ENCODE measurements at regions not wholly inside any gene's neighbourhood (a gene's known extent, or its start where the extent isn't known, plus 50 kb on each side); places are given as distances from the start of the nearest gene placed in this dataset.
"Not testable (repeated sequence)": the region's sequence is repeated elsewhere in the genome, so short reads cannot be mapped to it uniquely, and the experiment has no call there.

DNA sequence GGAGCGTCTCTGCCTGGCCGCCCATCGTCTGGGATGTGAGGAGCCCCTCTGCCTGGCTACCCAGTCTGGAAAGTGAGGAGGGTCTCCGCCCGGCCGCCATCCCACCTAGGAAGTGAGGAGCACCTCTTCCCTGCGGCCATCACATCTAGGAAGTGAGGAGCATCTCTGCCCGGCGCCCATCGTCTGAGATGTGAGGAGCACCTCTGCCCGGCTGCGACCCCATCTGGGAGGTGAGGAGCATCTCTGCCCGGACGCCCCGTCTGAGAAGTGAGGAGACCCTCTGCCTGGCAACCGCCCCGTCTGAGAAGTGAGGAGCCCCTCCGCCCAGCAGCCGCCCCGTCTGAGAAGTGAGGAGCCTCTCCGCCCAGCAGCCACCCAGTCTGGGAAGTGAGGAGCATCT lies 84.5 kb downstream of the IDS start:
- H3K27ac ChIP-seq (ENCODE audit: low read depth in 1 of 2, low read length in 2 of 2); H3K36me3 ChIP-seq (ENCODE audit: control insufficient read depth in 1 of 2, insufficient read depth in 2 of 2, low read length in 1 of 2); intact Hi-C loops (cut with DNase I); H3K4me1 ChIP-seq (ENCODE audit: control insufficient read depth in 1 of 2, insufficient read depth in 2 of 2, low read length in 2 of 2); DNase-seq; H3K27me3 ChIP-seq (ENCODE audit: control insufficient read depth in 1 of 2, insufficient read depth in 2 of 2, low read length in 1 of 2); H3K9me3 ChIP-seq (ENCODE audit: control insufficient read depth, low read length); H3K4me3 ChIP-seq (ENCODE audit: low read length in 2 of 2); ATAC-seq (ENCODE audit: low FRiP score): not testable (repeated sequence)
- 96 to 97% methylated on average over 11 to 17 of the region's 21 CpGs for WGBS, 2 donors

DNA sequence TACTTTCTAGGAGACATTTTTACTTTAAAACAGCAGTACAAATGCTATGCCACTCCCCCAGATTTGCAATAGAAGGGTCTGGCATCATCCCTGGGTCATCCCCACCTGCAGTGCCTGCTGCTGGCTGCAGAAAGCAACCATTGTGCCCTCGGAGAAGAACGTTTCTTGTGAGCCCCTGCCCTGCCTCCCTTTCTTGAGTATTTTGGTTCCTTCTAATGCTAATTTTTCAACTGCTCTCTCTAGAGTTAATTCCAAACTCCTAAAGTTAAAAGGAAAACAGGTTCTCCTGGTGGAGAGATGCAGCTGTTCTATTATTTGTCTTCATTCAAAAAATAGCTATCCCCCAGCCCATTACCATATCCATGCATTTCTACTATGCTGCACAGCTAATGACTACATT lies 107.1 kb downstream of the IDS start:
- WGBS, 2 donors = 16 to 23% methylated on average over 2 of the region's 2 CpGs
- ATAC-seq (ENCODE audit: low FRiP score) = no peak
- intact Hi-C loops (cut with DNase I) = no loop called here

DNA sequence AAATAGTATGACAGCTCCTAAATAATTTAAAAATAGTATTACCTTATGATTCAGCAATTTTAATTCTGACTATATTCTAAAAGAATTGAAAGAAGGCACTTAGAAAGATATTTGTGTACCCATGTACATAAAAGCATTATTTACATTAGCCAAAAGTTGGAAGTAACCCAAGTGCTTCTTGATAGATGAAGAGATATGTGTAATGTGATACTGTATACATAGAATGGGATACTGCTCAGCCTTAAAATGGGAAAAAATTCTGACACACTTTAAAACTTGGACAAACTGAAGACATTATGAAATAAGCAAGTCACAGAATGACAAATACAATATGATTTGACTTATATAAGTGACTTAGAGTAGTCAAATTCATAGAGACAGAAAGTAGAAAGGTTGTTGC lies 112.2 kb downstream of the IDS start:
- no peak for ATAC-seq (ENCODE audit: low FRiP score)
- Histone ChIP-seq H3K4me1 (ENCODE audit: control insufficient read depth in 1 of 2, insufficient read depth in 2 of 2, low read length in 2 of 2) (no peaks in the 10 kb centered on the region), H3K27me3 (ENCODE audit: control insufficient read depth in 1 of 2, insufficient read depth in 2 of 2, low read length in 1 of 2) (no peaks in the 10 kb centered on the region), H3K9me3 (ENCODE audit: control insufficient read depth, low read length) (no peaks in the 10 kb centered on the region), H3K36me3 (ENCODE audit: control insufficient read depth in 1 of 2, insufficient read depth in 2 of 2, low read length in 1 of 2) (no peaks in the 10 kb centered on the region), H3K4me3 (ENCODE audit: low read length in 2 of 2) (no peak overlapping the region), H3K27ac (ENCODE audit: low read depth in 1 of 2, low read length in 2 of 2) (no peak overlapping the region)
- intact Hi-C loops (cut with DNase I) = no loop called here
- no peak for DNase-seq

More for the DNA sequence above, 107.1 kb downstream of the IDS start:
- no peak overlapping the region for H3K27ac ChIP-seq (ENCODE audit: low read depth in 1 of 2, low read length in 2 of 2)
- no peaks in the 10 kb centered on the region for H3K27me3 ChIP-seq (ENCODE audit: control insufficient read depth in 1 of 2, insufficient read depth in 2 of 2, low read length in 1 of 2)
- no peaks in the 10 kb centered on the region for H3K9me3 ChIP-seq (ENCODE audit: control insufficient read depth, low read length)
- no peaks in the 10 kb centered on the region for H3K36me3 ChIP-seq (ENCODE audit: control insufficient read depth in 1 of 2, insufficient read depth in 2 of 2, low read length in 1 of 2)
- DNase-seq = no peak
- no peak overlapping the region for H3K4me3 ChIP-seq (ENCODE audit: low read length in 2 of 2)
- no peaks in the 10 kb centered on the region for H3K4me1 ChIP-seq (ENCODE audit: control insufficient read depth in 1 of 2, insufficient read depth in 2 of 2, low read length in 2 of 2)

DNA sequence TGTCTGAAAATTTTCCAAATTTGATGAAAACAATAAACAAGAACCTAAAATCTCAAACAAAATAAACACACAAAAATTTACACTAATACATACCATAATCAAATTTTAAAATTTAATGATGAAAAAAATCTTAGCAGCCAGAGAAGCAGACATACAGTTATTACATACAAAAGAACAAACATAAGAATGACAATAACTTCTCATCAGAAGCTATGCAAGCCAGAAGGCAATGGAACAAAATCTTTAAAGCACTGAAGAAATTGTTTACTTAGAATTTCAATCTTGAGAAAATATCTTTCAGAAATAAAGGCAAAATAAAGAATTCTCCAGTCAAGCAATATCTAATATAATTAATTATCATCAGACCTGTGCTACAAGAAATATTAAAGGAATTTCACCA lies 121.3 kb downstream of the IDS start:
- no peaks in the 10 kb centered on the region for H3K36me3 ChIP-seq (ENCODE audit: control insufficient read depth in 1 of 2, insufficient read depth in 2 of 2, low read length in 1 of 2)
- no peak overlapping the region for H3K27ac ChIP-seq (ENCODE audit: low read depth in 1 of 2, low read length in 2 of 2)
- H3K27me3 ChIP-seq (ENCODE audit: control insufficient read depth in 1 of 2, insufficient read depth in 2 of 2, low read length in 1 of 2) = no peaks in the 10 kb centered on the region
- no peaks in the 10 kb centered on the region for H3K4me1 ChIP-seq (ENCODE audit: control insufficient read depth in 1 of 2, insufficient read depth in 2 of 2, low read length in 2 of 2)
- H3K9me3 ChIP-seq (ENCODE audit: control insufficient read depth, low read length) = no peaks in the 10 kb centered on the region
- DNase-seq (no peak), ATAC-seq (ENCODE audit: low FRiP score) (no peak)
- intact Hi-C loops (cut with DNase I) = no loop called here
- no peak overlapping the region for H3K4me3 ChIP-seq (ENCODE audit: low read length in 2 of 2)

DNA sequence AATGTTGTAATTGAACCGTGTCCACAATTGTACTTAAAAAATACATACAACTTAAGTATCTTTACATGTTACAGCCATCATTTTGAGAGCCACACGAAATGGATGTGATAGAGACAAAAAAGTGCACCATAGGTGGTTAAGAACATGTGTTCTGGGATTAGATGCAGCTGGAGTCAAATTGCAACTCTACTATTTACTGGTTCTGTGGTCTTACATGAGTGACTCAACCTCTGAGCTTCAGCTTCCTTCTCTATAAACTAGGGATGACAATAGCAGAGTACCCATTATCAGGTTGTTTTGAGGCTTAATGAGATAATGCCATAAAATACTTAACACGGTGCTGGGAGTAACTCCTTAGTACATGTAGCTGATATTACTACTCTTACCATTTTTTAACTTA lies 130.4 kb downstream of the IDS start:
- 62 to 69% methylated on average over 3 of the region's 3 CpGs for WGBS, 2 donors
- H3K36me3 ChIP-seq (ENCODE audit: control insufficient read depth in 1 of 2, insufficient read depth in 2 of 2, low read length in 1 of 2) = no peaks in the 10 kb centered on the region
- H3K4me3 ChIP-seq (ENCODE audit: low read length in 2 of 2) = no peak overlapping the region
- H3K4me1 ChIP-seq (ENCODE audit: control insufficient read depth in 1 of 2, insufficient read depth in 2 of 2, low read length in 2 of 2) = no peaks in the 10 kb centered on the region
- peaks cover 1% of the 10 kb centered on the region for H3K9me3 ChIP-seq (ENCODE audit: control insufficient read depth, low read length)
- intact Hi-C loops (cut with DNase I) = no loop called here
- DNase-seq (no peak), ATAC-seq (ENCODE audit: low FRiP score) (no peak)
- H3K27ac ChIP-seq (ENCODE audit: low read depth in 1 of 2, low read length in 2 of 2) = no peak overlapping the region
- no peaks in the 10 kb centered on the region for H3K27me3 ChIP-seq (ENCODE audit: control insufficient read depth in 1 of 2, insufficient read depth in 2 of 2, low read length in 1 of 2)

DNA sequence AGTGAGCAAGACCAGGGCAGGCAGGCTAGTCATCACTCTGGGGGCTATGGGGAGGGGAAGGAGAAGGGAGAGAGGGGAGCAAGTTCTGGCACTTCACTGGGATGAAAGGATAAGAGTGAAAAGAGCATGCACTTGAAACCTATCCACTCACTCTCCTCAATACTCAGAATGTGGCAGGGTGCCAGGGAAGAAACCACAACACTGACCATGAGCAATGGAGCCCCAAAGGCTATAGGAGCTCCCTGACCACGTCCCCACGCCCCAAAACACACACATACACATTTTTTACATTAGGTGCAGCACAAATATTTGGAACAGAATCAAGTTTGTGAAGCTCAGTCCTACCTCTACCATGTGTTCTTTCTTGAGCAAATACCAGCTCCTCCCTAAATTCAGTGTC lies 132.2 kb downstream of the IDS start:
- no peak for ATAC-seq (ENCODE audit: low FRiP score)
- no peaks in the 10 kb centered on the region for H3K36me3 ChIP-seq (ENCODE audit: control insufficient read depth in 1 of 2, insufficient read depth in 2 of 2, low read length in 1 of 2)
- peaks cover 1% of the 10 kb centered on the region for H3K9me3 ChIP-seq (ENCODE audit: control insufficient read depth, low read length)
- no peak overlapping the region for H3K27ac ChIP-seq (ENCODE audit: low read depth in 1 of 2, low read length in 2 of 2)
- DNase-seq = no peak
- intact Hi-C loops (cut with DNase I) = no loop called here
- 39 to 72% methylated on average over 2 of the region's 2 CpGs for WGBS, 2 donors
- H3K27me3 ChIP-seq (ENCODE audit: control insufficient read depth in 1 of 2, insufficient read depth in 2 of 2, low read length in 1 of 2) = no peaks in the 10 kb centered on the region
- no peaks in the 10 kb centered on the region for H3K4me1 ChIP-seq (ENCODE audit: control insufficient read depth in 1 of 2, insufficient read depth in 2 of 2, low read length in 2 of 2)
- H3K4me3 ChIP-seq (ENCODE audit: low read length in 2 of 2) = no peak overlapping the region

DNA sequence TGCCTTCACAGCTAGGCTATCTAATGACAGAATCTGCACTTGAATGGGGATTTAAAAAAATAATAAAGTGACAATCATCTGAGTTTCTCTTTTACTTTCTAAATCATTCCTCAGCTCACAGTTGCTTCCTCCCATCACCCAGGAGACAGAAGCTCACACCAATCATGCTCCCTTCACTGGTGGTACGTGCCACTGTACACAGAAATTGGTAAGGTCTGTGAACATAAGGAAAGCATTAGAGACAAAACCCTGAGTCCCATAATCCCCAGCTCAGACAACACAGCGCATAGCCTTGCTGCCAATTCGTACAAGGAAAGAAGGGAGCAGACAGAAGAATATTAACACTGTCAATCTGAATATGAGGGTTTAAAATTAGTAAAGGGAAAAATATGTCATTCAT lies 133.1 kb downstream of the IDS start:
- ATAC-seq (ENCODE audit: low FRiP score) (no peak), DNase-seq (no peak)
- intact Hi-C loops (cut with DNase I) = no loop called here

DNA sequence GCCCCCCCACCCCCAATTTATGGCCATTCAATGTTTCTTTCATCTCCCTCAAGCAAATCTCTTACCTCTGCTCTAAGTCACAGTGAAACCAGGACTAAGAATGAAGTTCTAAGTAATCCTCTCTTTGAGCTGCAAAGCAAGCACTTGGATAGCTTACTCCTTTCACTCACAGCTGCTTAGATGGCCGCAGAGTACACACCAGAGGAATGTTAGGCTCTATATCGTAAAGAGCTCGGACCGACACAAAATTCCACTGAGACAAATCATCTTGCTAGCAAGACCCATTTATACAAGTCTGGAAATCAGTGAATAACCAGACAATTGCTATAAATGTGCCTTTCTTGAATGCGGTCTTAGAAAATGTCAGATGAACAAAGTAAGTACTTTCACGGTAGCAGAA lies 135.0 kb downstream of the IDS start:
- Histone ChIP-seq H3K36me3 (ENCODE audit: control insufficient read depth in 1 of 2, insufficient read depth in 2 of 2, low read length in 1 of 2) (no peaks in the 10 kb centered on the region), H3K9me3 (ENCODE audit: control insufficient read depth, low read length) (peaks cover 1% of the 10 kb centered on the region), H3K27ac (ENCODE audit: low read depth in 1 of 2, low read length in 2 of 2) (no peak overlapping the region), H3K4me3 (ENCODE audit: low read length in 2 of 2) (no peak overlapping the region), H3K4me1 (ENCODE audit: control insufficient read depth in 1 of 2, insufficient read depth in 2 of 2, low read length in 2 of 2) (no peaks in the 10 kb centered on the region), H3K27me3 (ENCODE audit: control insufficient read depth in 1 of 2, insufficient read depth in 2 of 2, low read length in 1 of 2) (no peaks in the 10 kb centered on the region)
- intact Hi-C loops (cut with DNase I) = no loop called here
- DNase-seq (no peak), ATAC-seq (ENCODE audit: low FRiP score) (no peak)
- 55 to 64% methylated on average over 6 of the region's 6 CpGs for WGBS, 2 donors

More for the DNA sequence above, 133.1 kb downstream of the IDS start:
- H3K4me3 ChIP-seq (ENCODE audit: low read length in 2 of 2) = no peak overlapping the region
- no peaks in the 10 kb centered on the region for H3K27me3 ChIP-seq (ENCODE audit: control insufficient read depth in 1 of 2, insufficient read depth in 2 of 2, low read length in 1 of 2)
- WGBS, 2 donors = 43 to 47% methylated on average over 3 of the region's 3 CpGs
- peaks cover 1% of the 10 kb centered on the region for H3K9me3 ChIP-seq (ENCODE audit: control insufficient read depth, low read length)
- no peaks in the 10 kb centered on the region for H3K36me3 ChIP-seq (ENCODE audit: control insufficient read depth in 1 of 2, insufficient read depth in 2 of 2, low read length in 1 of 2)
- H3K27ac ChIP-seq (ENCODE audit: low read depth in 1 of 2, low read length in 2 of 2) = no peak overlapping the region
- H3K4me1 ChIP-seq (ENCODE audit: control insufficient read depth in 1 of 2, insufficient read depth in 2 of 2, low read length in 2 of 2) = no peaks in the 10 kb centered on the region

DNA sequence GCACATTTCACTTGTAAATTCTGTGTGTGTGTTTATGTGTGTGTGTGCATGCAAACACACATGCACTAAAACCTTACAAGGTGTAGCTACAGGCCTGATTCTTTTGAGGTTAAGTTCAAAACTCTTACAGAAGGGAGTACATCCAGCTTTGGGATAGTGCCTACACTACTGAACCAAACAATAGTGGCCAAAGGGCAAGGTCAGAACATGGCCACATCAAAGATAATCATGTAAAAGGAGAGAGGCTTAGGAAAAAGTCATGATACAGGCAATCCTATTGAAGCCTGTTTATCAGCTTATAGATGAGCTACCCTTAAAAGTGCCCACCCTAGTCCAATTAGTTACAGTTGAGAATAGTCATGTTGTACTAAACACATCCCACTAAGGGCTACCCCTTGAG lies 139.6 kb downstream of the IDS start:
- intact Hi-C loops (cut with DNase I) = no loop called here
- H3K27me3 ChIP-seq (ENCODE audit: control insufficient read depth in 1 of 2, insufficient read depth in 2 of 2, low read length in 1 of 2) = no peaks in the 10 kb centered on the region

DNA sequence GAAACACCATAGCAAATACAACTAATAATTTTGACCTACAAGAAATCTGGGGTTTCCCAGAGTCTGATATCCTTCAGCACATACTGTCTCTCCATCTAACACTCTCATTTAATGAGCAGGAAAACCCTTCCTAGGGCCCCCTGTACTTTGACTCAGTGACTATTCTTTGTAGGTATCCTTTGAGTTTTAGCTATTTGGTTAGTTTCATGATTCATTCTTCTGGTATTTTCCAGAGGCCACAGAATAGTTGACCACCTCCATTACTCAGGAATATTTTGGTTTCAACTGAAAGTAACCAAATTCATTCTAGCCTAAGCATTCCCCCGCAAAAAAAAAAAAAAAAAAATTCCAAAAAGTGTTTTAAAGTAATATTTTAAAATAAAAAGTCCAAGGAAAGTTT lies 140.0 kb downstream of the IDS start:
- Histone ChIP-seq H3K27ac (ENCODE audit: low read depth in 1 of 2, low read length in 2 of 2) (no peak overlapping the region), H3K4me3 (ENCODE audit: low read length in 2 of 2) (no peak overlapping the region), H3K9me3 (ENCODE audit: control insufficient read depth, low read length) (no peaks in the 10 kb centered on the region), H3K27me3 (ENCODE audit: control insufficient read depth in 1 of 2, insufficient read depth in 2 of 2, low read length in 1 of 2) (no peaks in the 10 kb centered on the region), H3K36me3 (ENCODE audit: control insufficient read depth in 1 of 2, insufficient read depth in 2 of 2, low read length in 1 of 2) (no peaks in the 10 kb centered on the region), H3K4me1 (ENCODE audit: control insufficient read depth in 1 of 2, insufficient read depth in 2 of 2, low read length in 2 of 2) (no peaks in the 10 kb centered on the region)
- no peak for DNase-seq
- WGBS, 2 donors = 25 to 45% methylated on average over 1 of the region's 1 CpG
- ATAC-seq (ENCODE audit: low FRiP score) = no peak
- intact Hi-C loops (cut with DNase I) = no loop called here

More for the DNA sequence above, 139.6 kb downstream of the IDS start:
- ATAC-seq (ENCODE audit: low FRiP score) (no peak), DNase-seq (no peak)
- H3K36me3 ChIP-seq (ENCODE audit: control insufficient read depth in 1 of 2, insufficient read depth in 2 of 2, low read length in 1 of 2) = no peaks in the 10 kb centered on the region
- no peaks in the 10 kb centered on the region for H3K9me3 ChIP-seq (ENCODE audit: control insufficient read depth, low read length)
- H3K27ac ChIP-seq (ENCODE audit: low read depth in 1 of 2, low read length in 2 of 2) = no peak overlapping the region
- no peaks in the 10 kb centered on the region for H3K4me1 ChIP-seq (ENCODE audit: control insufficient read depth in 1 of 2, insufficient read depth in 2 of 2, low read length in 2 of 2)
- no peak overlapping the region for H3K4me3 ChIP-seq (ENCODE audit: low read length in 2 of 2)
